HCT116 (cell line): ENCODE measurements at regions not wholly inside any gene's neighbourhood (a gene's known extent, or its start where the extent isn't known, plus 50 kb on each side); places are given as distances from the start of the nearest gene placed in this dataset.

ENCODE experiments used
- ATF3 ChIP-seq: IDR thresholded peaks from 2 replicates; pipeline ENCODE4 v1.6.1; 2012
- CTCF ChIP-seq, 3 experiments: fragments of 200-600 bp in 1 of 3; sonication (generic) in 1 of 3; IDR thresholded peaks in 2 of 3; conservative IDR thresholded peaks in 1 of 3; 2 replicates each; pipeline ENCODE4 v1.5.1; 2012 to 2017; ENCODE audit warnings: low read depth in 2 of 3, low read length in 2 of 3, antibody characterized with exemption in 1 of 3, borderline replicate concordance in 1 of 3, control low read depth in 1 of 3, mild to moderate bottlenecking in 1 of 3, mixed read lengths in 1 of 3, mixed run types in 1 of 3, moderate library complexity in 1 of 3; ENCODE audit not compliant: insufficient read depth in 1 of 3
- EZH2 ChIP-seq: fragments of 200-600 bp; sonication (generic); IDR thresholded peaks from 2 replicates; pipeline ENCODE4 v1.6.1; 2017; ENCODE audit warnings: antibody characterized with exemption, mixed run types
- FOSL1 ChIP-seq: IDR thresholded peaks from 2 replicates; pipeline ENCODE4 v1.6.1; 2012; ENCODE audit warnings: low read depth
- JUND ChIP-seq: IDR thresholded peaks from 2 replicates; pipeline ENCODE4 v1.6.1; 2012
- MAX ChIP-seq: IDR thresholded peaks from 2 replicates; pipeline ENCODE4 v1.6.1; 2012
- POLR2A ChIP-seq: IDR thresholded peaks from 2 replicates; pipeline ENCODE4 v1.7.0; 2011; ENCODE audit warnings: borderline replicate concordance; ENCODE audit not compliant: insufficient read depth, insufficient read length; ENCODE audit errors: extremely low read depth
- POLR2AphosphoS5 ChIP-seq: IDR thresholded peaks from 2 replicates; pipeline ENCODE4 v1.6.1; 2011; ENCODE audit warnings: mild to moderate bottlenecking, low read depth, low read length, moderate library complexity
- SRF ChIP-seq: IDR thresholded peaks from 2 replicates; pipeline ENCODE4 v1.6.1; 2012; ENCODE audit warnings: low read depth
- YY1 ChIP-seq: IDR thresholded peaks from 2 replicates; pipeline ENCODE4 v1.6.1; 2011; ENCODE audit warnings: low read length, low read depth, moderate library complexity, mild to moderate bottlenecking; ENCODE audit not compliant: insufficient replicate concordance; ENCODE audit errors: extremely low read depth
- ZNF274 ChIP-seq: fragments of 200-500 bp; sonication (Bioruptor generic); IDR thresholded peaks from 2 replicates; pipeline ENCODE4 v1.6.1; 2014; ENCODE audit warnings: mild to moderate bottlenecking, low read depth, low read length, inconsistent platforms

- TF ChIP-seq EZH2 (no peak), POLR2A (no peak), CTCF (IDR thresholded peaks at IDR 0.05 in 2 of 3, conservative IDR thresholded peaks at IDR 0.05 in 1 of 3; ENCODE audit: borderline replicate concordance in 1 of 3, insufficient read depth in 1 of 3, low read depth in 2 of 3, low read length in 2 of 3) (no peak), ATF3 (no peak), FOSL1 (no peak), YY1 (no peak), SRF (no peak), JUND (no peak), ZNF274 (no peak), MAX (no peak), POLR2AphosphoS5 (no peak)
Observed at GRCh38 chr2:223494496-223494895, 107.7 kb downstream of the SCG2 start.
